Coronary artery (tissue), 2 donors: ENCODE measurements at regions not wholly inside any gene's neighbourhood (a gene's known extent, or its start where the extent isn't known, plus 50 kb on each side); places are given as distances from the start of the nearest gene placed in this dataset.
"Not testable (repeated sequence)": the region's sequence is repeated elsewhere in the genome, so short reads cannot be mapped to it uniquely, and the experiment has no call there.

Experiments
- DNase-seq: peaks from one replicate; pipeline ENCODE4 v3.0.0-alpha.2; 2017; ENCODE audit warnings: low spot score
- H3K27ac ChIP-seq, 2 donors: fragments of 200-600 bp; sonication (generic); one replicate each; pipeline ENCODE4 v1.5.1; 2016 to 2019
- H3K4me3 ChIP-seq: fragments of 200-600 bp; sonication (generic); 2 replicates; pipeline ENCODE4 v1.5.1; 2016; ENCODE audit warnings: mild to moderate bottlenecking, moderate library complexity
- TF ChIP-seq, protein P1 (sequence below): fragments of 200-600 bp; sonication (generic); IDR thresholded peaks from one replicate; pipeline ENCODE4 v1.5.1; 2019; ENCODE audit warnings: antibody characterized with exemption

GRCh38 chr1:113307771-113308445 is 82.4 kb upstream of the MAGI3 start:
- DNase-seq, result no peak
- H3K4me3 ChIP-seq, result no peak overlapping the region
- no peak overlapping the region for H3K27ac ChIP-seq
- TF ChIP-seq, protein P1, sequence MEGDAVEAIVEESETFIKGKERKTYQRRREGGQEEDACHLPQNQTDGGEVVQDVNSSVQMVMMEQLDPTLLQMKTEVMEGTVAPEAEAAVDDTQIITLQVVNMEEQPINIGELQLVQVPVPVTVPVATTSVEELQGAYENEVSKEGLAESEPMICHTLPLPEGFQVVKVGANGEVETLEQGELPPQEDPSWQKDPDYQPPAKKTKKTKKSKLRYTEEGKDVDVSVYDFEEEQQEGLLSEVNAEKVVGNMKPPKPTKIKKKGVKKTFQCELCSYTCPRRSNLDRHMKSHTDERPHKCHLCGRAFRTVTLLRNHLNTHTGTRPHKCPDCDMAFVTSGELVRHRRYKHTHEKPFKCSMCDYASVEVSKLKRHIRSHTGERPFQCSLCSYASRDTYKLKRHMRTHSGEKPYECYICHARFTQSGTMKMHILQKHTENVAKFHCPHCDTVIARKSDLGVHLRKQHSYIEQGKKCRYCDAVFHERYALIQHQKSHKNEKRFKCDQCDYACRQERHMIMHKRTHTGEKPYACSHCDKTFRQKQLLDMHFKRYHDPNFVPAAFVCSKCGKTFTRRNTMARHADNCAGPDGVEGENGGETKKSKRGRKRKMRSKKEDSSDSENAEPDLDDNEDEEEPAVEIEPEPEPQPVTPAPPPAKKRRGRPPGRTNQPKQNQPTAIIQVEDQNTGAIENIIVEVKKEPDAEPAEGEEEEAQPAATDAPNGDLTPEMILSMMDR, result no peak

DNA sequence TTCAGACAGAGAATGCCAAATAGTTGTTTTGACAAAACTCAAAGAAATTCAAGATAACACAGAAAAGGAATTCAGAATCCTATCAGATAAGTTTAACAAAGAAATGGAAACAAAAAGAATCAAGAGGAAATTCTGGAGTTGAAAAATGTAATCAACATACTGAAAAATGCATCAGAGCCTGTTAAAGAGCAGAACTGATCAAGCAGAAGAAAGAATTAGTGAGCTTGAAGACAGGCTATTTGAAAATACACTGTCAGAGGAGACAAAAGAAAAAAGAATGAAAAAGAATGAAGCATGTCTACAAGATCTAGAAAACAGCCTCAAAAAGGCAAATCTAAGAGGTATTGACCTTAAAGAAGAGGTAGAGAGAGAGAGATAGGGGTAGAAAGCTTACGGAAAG is 77.7 kb upstream of the MAGI3 start:
- not testable (repeated sequence) for H3K27ac ChIP-seq, H3K4me3 ChIP-seq, DNase-seq

DNA sequence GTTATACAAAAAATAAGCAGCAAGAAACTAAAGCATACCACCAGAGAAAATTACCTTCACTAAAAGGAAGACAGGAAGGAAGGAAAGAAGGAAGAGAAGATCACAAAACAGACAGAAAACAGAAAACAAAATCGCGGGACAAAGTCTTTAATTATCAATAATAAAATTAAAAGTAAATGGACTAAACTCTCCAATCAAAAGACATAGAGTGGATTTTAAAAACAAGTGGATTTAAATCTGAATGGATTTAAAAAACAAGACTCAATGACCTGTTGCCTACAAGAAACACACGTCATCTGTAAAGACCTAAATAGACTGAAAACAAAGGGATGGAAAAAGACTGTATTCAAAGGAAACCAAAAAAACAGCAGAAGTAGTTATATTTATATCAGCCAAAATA is 75.7 kb upstream of the MAGI3 start:
- no peak overlapping the region for H3K27ac ChIP-seq
- DNase-seq, result no peak
- H3K4me3 ChIP-seq, result no peak overlapping the region
- TF ChIP-seq, protein P1, result no peak

DNA sequence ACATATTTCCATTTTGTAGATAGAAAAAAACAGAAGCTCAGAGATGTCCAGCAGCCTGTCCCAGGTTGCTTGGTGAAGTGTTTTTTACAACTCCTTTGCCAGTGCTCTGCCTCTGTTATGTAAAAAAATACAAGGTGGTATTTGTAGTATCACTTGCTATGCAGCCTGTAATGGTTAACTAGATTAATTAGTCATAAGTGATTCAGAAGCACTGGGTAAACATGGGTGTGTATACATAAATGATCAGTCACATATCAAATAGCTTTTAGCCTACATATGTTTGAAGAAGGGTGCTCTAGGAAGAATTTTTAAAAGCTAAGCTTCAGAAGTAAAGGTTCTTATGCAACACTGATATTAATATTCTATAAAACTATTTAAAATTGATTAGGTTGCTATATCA is 70.0 kb upstream of the MAGI3 start:
- Histone ChIP-seq H3K4me3 (no peak overlapping the region), H3K27ac (no peak overlapping the region)
- DNase-seq, result no peak
- TF ChIP-seq, protein P1, result no peak

DNA sequence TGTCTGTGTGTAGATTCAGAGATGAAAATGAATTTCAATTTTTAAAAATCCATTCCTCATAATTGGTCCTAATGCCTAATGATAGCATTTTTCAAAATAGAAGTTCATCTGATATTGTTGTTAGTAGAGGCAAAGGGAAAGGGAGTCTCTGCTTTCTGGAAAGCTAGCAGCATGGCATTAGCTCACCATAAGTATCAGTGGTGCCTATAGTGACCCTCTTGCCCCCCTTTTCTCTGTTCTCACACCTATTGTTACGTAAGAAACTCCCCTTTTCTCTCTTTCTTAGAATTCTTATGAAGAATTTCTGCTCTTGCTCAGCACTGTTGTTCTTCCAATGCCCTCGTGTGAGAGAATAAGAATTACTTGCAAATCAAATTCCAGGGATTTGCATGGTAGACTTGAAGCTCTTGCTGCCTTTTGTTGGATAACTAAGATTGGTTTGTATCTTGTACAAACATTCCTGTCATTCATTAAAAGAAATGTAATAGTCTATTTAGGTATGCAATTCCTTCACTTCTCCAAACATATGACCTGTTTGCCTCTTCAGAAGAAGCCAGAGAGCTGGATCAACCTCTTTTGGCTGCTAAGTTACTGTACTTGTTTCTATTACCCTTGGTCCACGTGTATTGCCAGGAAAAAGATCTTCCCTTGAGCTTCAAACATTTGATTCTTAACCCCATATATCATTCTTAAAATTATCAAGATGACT is 69.2 kb upstream of the MAGI3 start:
- TF ChIP-seq, protein P1, result no peak
- Histone ChIP-seq H3K4me3 (no peak overlapping the region), H3K27ac (no peak overlapping the region)
- DNase-seq, result no peak

DNA sequence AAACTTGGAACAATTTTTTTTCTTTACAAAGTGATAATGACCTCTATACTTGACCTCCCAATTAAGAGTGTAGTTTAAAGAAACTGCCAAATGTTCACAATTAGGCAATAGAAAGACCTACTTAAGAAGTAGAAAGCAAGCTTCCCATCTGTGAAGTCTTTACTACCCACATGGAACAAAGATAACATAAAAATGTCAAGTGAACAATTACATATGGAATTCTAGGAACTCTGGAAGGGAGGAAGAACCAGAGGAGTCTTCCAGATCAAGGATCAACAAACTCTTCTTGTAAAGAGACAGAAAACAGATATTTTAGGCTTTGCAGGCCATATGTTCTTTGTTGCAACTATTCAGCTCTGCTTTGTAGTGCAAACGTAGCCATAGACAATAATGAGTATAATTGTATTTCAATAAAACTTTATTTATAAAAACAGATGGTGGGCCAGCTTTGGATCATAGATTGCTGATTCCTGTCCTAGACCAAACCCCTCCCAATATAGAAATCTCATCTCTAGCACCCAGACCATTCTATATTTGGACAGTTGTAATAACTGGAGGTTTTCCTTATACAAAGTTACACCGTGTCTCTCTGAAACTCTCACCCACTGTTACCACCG is 68.4 kb upstream of the MAGI3 start:
- no peak overlapping the region for H3K27ac ChIP-seq
- TF ChIP-seq, protein P1, result no peak
- H3K4me3 ChIP-seq, result no peak overlapping the region
- DNase-seq, result no peak

DNA sequence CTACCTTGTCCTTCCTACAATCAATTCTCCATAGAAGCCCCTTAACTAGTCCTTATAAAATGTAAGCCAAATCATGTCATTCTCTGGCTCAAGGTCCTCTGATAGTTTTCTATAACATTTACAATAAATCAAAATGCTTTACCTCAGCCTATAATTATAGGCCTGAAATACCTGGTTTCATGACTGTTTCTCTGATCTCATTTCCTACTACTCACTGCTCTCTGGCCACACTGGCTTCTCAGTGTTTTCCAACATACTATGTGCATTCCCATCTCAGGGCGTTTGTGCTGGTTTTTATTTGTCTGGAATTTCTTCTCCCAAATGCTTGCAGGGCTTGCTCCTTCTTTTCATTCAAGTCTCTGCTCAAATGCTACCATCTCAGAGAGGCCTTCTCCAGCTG is 67.9 kb upstream of the MAGI3 start:
- DNase-seq, result no peak
- TF ChIP-seq, protein P1, result no peak
- no peak overlapping the region for H3K27ac ChIP-seq
- H3K4me3 ChIP-seq, result no peak overlapping the region
